MCF 10A (cell line): ENCODE measurements at regions not wholly inside any gene's neighbourhood (a gene's known extent, or its start where the extent isn't known, plus 50 kb on each side); places are given as distances from the start of the nearest gene placed in this dataset.
A peak's percentile ranks its signal among the peaks of the same experiment; 100 is the strongest.

Source experiments
- BruUV-seq: library from RNA; stranded (reverse); fragments of 400-500 nt; replicated peaks from 2 replicates; lab custom pipeline; 2021; lab: Mats Ljungman, UMichigan
- CTCF ChIA-PET: fragments of 300-600 bp; sonication (Branson Sonifier 250); formaldehyde crosslinking; extraction: SDS; loops from one replicate; lab custom pipeline; 2021; ENCODE audit warnings: antibody characterized with exemption, inconsistent platforms; lab: Yijun Ruan, JAX
- POLR2A ChIA-PET: fragments of 300-600, 350-650 bp; sonication (Branson Sonifier 250); formaldehyde crosslinking; extraction: SDS; loops from one replicate; lab custom pipeline; 2020; ENCODE audit warnings: antibody characterized with exemption, inconsistent platforms; lab: Yijun Ruan, JAX
- DNase-seq: peaks from one replicate; pipeline ENCODE4 v3.0.0-alpha.2; 2018; ENCODE audit not compliant: unreplicated experiment
- H3K27ac Mint-ChIP-seq: one replicate; pipeline ENCODE4 v1.8.0; 2022; ENCODE audit warnings: mild to moderate bottlenecking, low read depth, mixed read lengths; ENCODE audit not compliant: unreplicated experiment
- H3K27me3 Mint-ChIP-seq: one replicate; pipeline ENCODE4 v1.8.0; 2022; ENCODE audit warnings: mixed read lengths; ENCODE audit not compliant: insufficient read depth, unreplicated experiment
- H3K36me3 Mint-ChIP-seq: one replicate; pipeline ENCODE4 v1.8.0; 2022; ENCODE audit warnings: mild to moderate bottlenecking, moderate library complexity, mixed read lengths; ENCODE audit not compliant: insufficient read depth, unreplicated experiment
- H3K4me1 Mint-ChIP-seq: one replicate; pipeline ENCODE4 v1.8.0; 2022; ENCODE audit warnings: mixed read lengths; ENCODE audit not compliant: insufficient read depth, unreplicated experiment
- H3K4me3 Mint-ChIP-seq: one replicate; pipeline ENCODE4 v1.8.0; 2022; ENCODE audit warnings: mild to moderate bottlenecking, moderate library complexity, mixed read lengths; ENCODE audit not compliant: unreplicated experiment
- H3K9me3 Mint-ChIP-seq: one replicate; pipeline ENCODE4 v1.8.0; 2022; ENCODE audit warnings: mixed read lengths; ENCODE audit not compliant: unreplicated experiment
- intact Hi-C: fragments of 100-400 bp; cut with micrococcal nuclease; formaldehyde crosslinking; loops from 2 replicates; pipeline ENCODE4 v1.14.1; 2022
- TF ChIP-seq, protein P1 (sequence below): fragments of 200-600 bp; IDR thresholded peaks from one replicate; pipeline ENCODE4 v1.8.0; 2022; ENCODE audit warnings: antibody characterized with exemption, mild to moderate bottlenecking; ENCODE audit not compliant: unreplicated experiment

DNA sequence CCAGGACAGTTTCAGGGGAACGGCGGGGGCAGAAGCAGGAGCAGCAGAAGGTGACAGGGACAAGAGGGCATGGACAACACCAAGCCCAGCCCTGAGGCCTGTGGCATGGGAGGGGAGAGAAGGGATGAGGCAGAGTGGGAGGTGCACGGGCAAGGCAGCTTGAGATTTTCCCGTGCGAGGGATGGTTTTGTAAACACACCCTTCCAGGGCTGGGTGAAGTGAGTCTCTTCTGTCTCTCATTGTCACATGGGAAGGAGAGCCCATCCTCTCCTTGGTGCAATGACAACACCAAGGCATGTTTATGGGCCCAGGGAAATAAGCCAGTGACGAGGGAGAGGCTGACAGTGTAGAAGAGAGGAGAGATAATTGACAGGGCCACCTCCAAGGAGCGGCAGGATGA lies 69.6 kb upstream of the RIOK3 start:
- H3K4me3 Mint-ChIP-seq, result no peak overlapping the region
- CTCF ChIA-PET, result interaction anchor here (1.0 to 2.7 kb wide), 2 partner anchors 252 to 352 kb away, joined by 3 to 11 read pairs; no protein-coding TSS in a partner anchor

DNA sequence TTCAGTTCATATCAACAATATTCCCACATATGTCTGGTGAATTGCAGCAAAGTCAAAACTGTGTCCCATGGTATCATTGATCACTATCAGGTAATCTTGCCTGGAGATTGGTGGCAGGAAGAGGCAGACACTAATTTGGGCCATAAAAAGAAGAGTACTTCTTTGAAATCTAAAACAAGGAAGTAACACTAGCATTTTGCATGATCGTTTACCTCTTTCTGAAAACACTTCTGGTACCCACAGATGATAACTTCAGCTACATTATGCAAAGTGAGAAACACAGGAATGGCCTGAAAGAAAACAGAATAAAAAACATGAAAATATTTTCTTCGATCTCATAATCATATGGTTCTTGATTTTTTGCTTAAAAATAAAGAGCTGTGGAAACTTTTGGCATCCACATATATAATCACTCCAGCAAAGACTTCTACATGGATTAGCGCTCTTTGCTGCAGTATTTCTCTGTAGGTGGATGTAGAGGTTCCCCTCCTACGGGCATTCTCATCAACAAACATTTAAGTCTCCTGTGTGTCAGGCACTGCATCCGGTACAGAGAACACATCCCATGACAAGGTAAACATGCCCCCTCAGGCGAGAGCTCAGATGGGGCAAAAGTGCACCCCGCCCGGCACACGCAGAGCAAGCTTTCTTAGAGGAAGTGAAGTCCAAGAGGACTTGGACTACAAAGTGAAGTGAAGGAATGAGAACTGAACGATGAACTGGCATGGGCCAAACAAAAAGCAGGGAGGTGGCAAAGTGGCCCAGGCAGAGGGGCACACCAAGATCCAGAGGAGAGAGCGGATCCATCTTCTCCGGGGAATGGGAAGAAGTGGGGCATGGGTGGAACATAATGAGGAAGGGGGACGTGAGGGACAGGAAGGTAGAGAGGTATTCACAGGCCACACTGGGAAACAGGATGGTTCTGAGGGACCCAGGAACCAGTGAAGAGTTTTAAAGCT lies 68.0 kb upstream of the RIOK3 start:
- H3K9me3 Mint-ChIP-seq, result no peaks in the 10 kb centered on the region
- peaks cover 3% of the 10 kb centered on the region for H3K4me1 Mint-ChIP-seq
- intact Hi-C loops, result no loop called here
- no peak for DNase-seq
- no peaks in the 10 kb centered on the region for H3K27me3 Mint-ChIP-seq
- TF ChIP-seq, protein P1, sequence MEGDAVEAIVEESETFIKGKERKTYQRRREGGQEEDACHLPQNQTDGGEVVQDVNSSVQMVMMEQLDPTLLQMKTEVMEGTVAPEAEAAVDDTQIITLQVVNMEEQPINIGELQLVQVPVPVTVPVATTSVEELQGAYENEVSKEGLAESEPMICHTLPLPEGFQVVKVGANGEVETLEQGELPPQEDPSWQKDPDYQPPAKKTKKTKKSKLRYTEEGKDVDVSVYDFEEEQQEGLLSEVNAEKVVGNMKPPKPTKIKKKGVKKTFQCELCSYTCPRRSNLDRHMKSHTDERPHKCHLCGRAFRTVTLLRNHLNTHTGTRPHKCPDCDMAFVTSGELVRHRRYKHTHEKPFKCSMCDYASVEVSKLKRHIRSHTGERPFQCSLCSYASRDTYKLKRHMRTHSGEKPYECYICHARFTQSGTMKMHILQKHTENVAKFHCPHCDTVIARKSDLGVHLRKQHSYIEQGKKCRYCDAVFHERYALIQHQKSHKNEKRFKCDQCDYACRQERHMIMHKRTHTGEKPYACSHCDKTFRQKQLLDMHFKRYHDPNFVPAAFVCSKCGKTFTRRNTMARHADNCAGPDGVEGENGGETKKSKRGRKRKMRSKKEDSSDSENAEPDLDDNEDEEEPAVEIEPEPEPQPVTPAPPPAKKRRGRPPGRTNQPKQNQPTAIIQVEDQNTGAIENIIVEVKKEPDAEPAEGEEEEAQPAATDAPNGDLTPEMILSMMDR, result no peak
- ChIA-PET CTCF (interaction anchor here (0.6 to 2.7 kb wide), 3 partner anchors 251 to 394 kb away, joined by 3 to 11 read pairs (median 3); no protein-coding TSS in a partner anchor), POLR2A (no interaction called here)
- peaks cover 12% of the 10 kb centered on the region for H3K36me3 Mint-ChIP-seq
- H3K4me3 Mint-ChIP-seq, result no peak overlapping the region
- no peak overlapping the region for H3K27ac Mint-ChIP-seq
- BruUV-seq, result no TSS peak

More for the DNA sequence above, 69.6 kb upstream of the RIOK3 start:
- TF ChIP-seq, protein P1, result no peak
- Mint-ChIP-seq H3K27me3 (no peaks in the 10 kb centered on the region), H3K36me3 (peaks cover 12% of the 10 kb centered on the region), H3K4me1 (peaks cover 9% of the 10 kb centered on the region), H3K27ac (no peak overlapping the region), H3K9me3 (no peaks in the 10 kb centered on the region)
- intact Hi-C loops, result no loop called here
- BruUV-seq, result no TSS peak
- no peak for DNase-seq
- POLR2A ChIA-PET, result no interaction called here

DNA sequence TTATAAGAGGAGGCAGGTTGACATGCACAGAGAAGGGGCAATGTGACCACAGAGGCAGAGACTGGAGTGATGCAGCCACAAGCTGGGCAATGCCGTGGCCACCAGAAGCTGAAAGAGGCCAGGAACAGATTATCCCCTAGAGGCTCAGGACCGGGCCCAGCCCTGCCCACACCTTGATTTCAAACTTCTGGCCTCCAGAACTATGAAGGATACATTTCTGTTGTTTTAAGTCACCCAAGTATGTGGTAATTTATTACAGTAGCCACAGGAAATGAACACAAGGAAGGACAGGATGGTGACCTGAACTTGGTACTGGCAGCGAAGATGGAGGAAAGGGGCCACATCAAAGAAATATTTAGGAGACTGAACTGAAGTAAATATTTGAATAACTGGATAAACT lies 66.8 kb upstream of the RIOK3 start:
- Mint-ChIP-seq H3K27me3 (no peaks in the 10 kb centered on the region), H3K4me3 (no peak overlapping the region)
- TF ChIP-seq, protein P1, result no peak

DNA sequence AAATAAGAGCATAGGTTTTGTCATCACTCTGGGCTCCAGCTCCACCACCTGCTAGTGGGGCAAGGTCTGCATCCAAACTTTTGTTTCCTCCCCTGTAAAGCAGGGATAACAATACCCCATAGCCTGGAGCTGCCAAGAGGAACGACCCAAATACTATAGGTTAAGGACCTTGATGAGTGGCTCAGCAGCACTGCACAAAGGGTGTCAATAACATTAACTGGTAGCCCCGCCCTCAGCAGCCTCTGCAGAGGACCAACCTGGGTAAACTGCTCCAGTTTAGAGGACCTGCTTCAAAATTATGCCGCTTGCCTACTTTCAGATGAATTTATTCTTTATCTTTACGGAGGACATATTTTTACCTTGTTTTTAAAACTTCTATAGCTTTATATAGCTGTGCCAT lies 65.8 kb upstream of the RIOK3 start:
- CTCF ChIA-PET, result interaction anchor here (0.6 to 1.1 kb wide), 3 partner anchors 8 to 1943 kb away, joined by 3 to 7 read pairs (median 4); no protein-coding TSS in a partner anchor
- BruUV-seq, result no TSS peak
- H3K27me3 Mint-ChIP-seq, result no peaks in the 10 kb centered on the region
- POLR2A ChIA-PET, result no interaction called here
- H3K4me1 Mint-ChIP-seq, result no peaks in the 10 kb centered on the region
- TF ChIP-seq, protein P1, result no peak
- DNase-seq, result no peak
- H3K27ac Mint-ChIP-seq, result no peak overlapping the region
- no peaks in the 10 kb centered on the region for H3K9me3 Mint-ChIP-seq
- intact Hi-C loops, result no loop called here
- peaks cover 12% of the 10 kb centered on the region for H3K36me3 Mint-ChIP-seq
- H3K4me3 Mint-ChIP-seq, result no peak overlapping the region

More for the DNA sequence above, 66.8 kb upstream of the RIOK3 start:
- Mint-ChIP-seq H3K27ac (peak overlapping the region; percentile 59), H3K9me3 (no peaks in the 10 kb centered on the region), H3K4me1 (no peaks in the 10 kb centered on the region), H3K36me3 (peaks cover 12% of the 10 kb centered on the region)
- BruUV-seq, result no TSS peak
- ChIA-PET CTCF (no interaction called here), POLR2A (no interaction called here)
- intact Hi-C loops, result no loop called here
- no peak for DNase-seq
